Naive B cell (primary cell): ENCODE measurements at regions not wholly inside any gene's neighbourhood (a gene's known extent, or its start where the extent isn't known, plus 50 kb on each side); places are given as distances from the start of the nearest gene placed in this dataset.
A peak's percentile ranks its signal among the peaks of the same experiment; 100 is the strongest.
"Not testable (repeated sequence)": the region's sequence is repeated elsewhere in the genome, so short reads cannot be mapped to it uniquely, and the experiment has no call there.

Experiments used
- ATAC-seq, 2 donors: fragments of 150-1000 bp; cut with Tn5 transposase; 2 replicates each; pipeline ENCODE4 v1.10.0; 2021; ENCODE audit warnings: low read depth in 2 of 2, mild to moderate bottlenecking in 2 of 2, moderate library complexity in 2 of 2
- DNase-seq: peaks from one replicate; pipeline ENCODE4 v3.0.0; 2022
- H3K27ac Mint-ChIP-seq, 6 donors: one replicate each; pipeline ENCODE4 v1.8.0; 2020 to 2022; ENCODE audit warnings: mild to moderate bottlenecking in 6 of 6, mixed read lengths in 6 of 6, moderate library complexity in 5 of 6, inconsistent platforms in 2 of 6
- H3K27me3 Mint-ChIP-seq, 3 donors: one replicate each; pipeline ENCODE4 v1.8.0; 2021 to 2022; ENCODE audit warnings: mixed read lengths in 3 of 3, mild to moderate bottlenecking in 1 of 3
- H3K36me3 Mint-ChIP-seq, 2 donors: one replicate each; pipeline ENCODE4 v1.8.0; 2020 to 2022; ENCODE audit warnings: mixed read lengths in 2 of 2, inconsistent platforms in 1 of 2, mild to moderate bottlenecking in 1 of 2
- H3K4me1 Mint-ChIP-seq, 3 donors: one replicate each; pipeline ENCODE4 v1.8.0; 2020 to 2022; ENCODE audit warnings: mixed read lengths in 3 of 3, inconsistent platforms in 1 of 3, mild to moderate bottlenecking in 1 of 3, moderate library complexity in 1 of 3
- H3K4me3 Mint-ChIP-seq, 8 donors: one replicate each; pipeline ENCODE4 v1.8.0; 2020 to 2022; ENCODE audit warnings: mild to moderate bottlenecking in 8 of 8, mixed read lengths in 8 of 8, moderate library complexity in 8 of 8, inconsistent platforms in 2 of 8
- H3K9me3 Mint-ChIP-seq, 7 donors: one replicate each; pipeline ENCODE4 v1.8.0; 2020 to 2022; ENCODE audit warnings: mixed read lengths in 7 of 7, mild to moderate bottlenecking in 5 of 7, inconsistent platforms in 2 of 7, moderate library complexity in 1 of 7

- Mint-ChIP-seq H3K4me1 (no peaks in the 10 kb centered on the region), H3K27me3 (peaks cover 22 to 37% (median 31%) of the 10 kb centered on the region in 3 donors), H3K36me3 (no peaks in the 10 kb centered on the region), H3K4me3 (no peak overlapping the region), H3K27ac (no peak overlapping the region), H3K9me3 (no peaks in the 10 kb centered on the region)
- no peak for DNase-seq
- no peak for ATAC-seq
These were observed 102.1 kb upstream of the NT5E start for GRCh38 chr6:85347812-85348211.

DNA sequence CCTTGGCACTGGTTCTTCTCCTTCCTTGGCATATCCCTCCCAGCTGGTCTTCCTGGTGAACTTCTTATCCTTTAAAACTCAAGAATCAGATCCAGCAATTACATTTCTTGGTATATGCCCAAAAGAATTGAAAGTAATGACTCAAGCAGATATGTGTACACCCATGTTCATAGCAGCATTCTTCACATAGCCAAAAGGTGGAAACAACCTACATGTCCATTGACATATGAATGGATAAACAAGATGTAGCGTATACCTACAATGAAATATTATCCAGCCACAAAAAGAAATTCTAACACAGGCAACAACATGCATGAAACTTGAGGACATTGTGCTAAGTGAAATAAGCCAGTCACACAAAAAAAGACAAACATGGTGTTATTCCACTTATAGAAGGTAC is 103.7 kb upstream of the NT5E start:
- no peak for ATAC-seq
- no peak for DNase-seq
- Mint-ChIP-seq H3K36me3 (no peaks in the 10 kb centered on the region), H3K27me3 (peaks cover 29 to 47% (median 37%) of the 10 kb centered on the region in 3 donors), H3K4me3 (no peak overlapping the region), H3K27ac (peak overlapping the region in 1 of 6 donors; percentile 9), H3K9me3 (no peaks in the 10 kb centered on the region), H3K4me1 (no peaks in the 10 kb centered on the region)

GRCh38 chr6:85344996-85345395 is 104.9 kb upstream of the NT5E start:
- H3K9me3 Mint-ChIP-seq, result no peaks in the 10 kb centered on the region
- no peak overlapping the region for H3K27ac Mint-ChIP-seq
- H3K4me1 Mint-ChIP-seq, result no peaks in the 10 kb centered on the region
- no peak for DNase-seq
- no peaks in the 10 kb centered on the region for H3K36me3 Mint-ChIP-seq
- no peak for ATAC-seq
- H3K4me3 Mint-ChIP-seq, result no peak overlapping the region
- H3K27me3 Mint-ChIP-seq, result peaks cover 29 to 47% (median 38%) of the 10 kb centered on the region in 3 donors

DNA sequence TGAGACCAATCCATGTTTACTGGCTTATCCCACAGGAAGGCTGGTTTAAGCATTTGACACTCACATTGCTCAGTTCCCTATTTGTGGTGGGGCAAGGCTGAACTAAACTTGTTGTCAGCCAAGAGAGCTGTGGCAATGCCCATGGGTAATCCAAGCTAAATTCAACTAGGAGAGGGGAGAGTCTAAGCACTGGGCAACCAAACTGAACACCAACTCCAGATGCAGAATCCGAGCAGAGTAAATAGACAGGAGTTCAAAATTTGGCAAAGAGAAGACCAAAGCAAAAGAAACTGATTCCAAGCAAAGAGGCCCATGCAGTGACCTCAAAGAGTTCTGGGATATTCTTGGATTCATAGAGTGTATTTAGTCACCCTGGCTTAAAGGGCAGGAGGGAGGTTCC is 106.5 kb upstream of the NT5E start:
- ATAC-seq (no peak), DNase-seq (no peak)
- Mint-ChIP-seq H3K27ac (peak overlapping the region in 1 of 6 donors; percentile 10), H3K4me1 (no peaks in the 10 kb centered on the region), H3K36me3 (no peaks in the 10 kb centered on the region), H3K27me3 (peaks cover 34 to 43% (median 38%) of the 10 kb centered on the region in 3 donors), H3K4me3 (no peak overlapping the region), H3K9me3 (no peaks in the 10 kb centered on the region)

DNA sequence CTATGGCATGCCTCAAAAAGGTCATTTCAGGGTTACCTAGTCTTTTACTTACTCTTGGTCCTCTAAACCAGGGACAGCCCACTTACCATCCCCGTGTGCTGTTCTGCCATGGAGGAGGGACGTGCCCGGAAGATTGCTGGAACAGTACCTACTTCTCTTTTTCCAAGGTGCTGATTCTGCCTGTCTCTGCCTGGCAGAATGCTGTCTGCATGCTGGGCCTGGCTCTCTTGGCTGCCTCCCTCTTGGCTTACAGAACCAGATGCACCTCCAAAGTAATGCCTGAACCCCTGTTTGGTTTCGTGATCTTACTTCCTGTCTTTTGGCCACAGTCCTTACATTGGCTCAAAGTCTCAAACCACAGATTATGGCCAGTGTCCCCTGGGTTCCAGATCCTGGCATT is 120.7 kb upstream of the NT5E start:
- H3K36me3 Mint-ChIP-seq, result no peaks in the 10 kb centered on the region
- H3K4me3 Mint-ChIP-seq, result no peak overlapping the region
- DNase-seq (no peak), ATAC-seq (no peak)
- H3K27me3 Mint-ChIP-seq, result peaks cover 8 to 23% (median 18%) of the 10 kb centered on the region in 3 donors
- peak overlapping the region in 1 of 6 donors; percentile 84 for H3K27ac Mint-ChIP-seq
- no peaks in the 10 kb centered on the region for H3K4me1 Mint-ChIP-seq
- H3K9me3 Mint-ChIP-seq, result peaks cover 0 to 5% (median 0%) of the 10 kb centered on the region in 7 donors

DNA sequence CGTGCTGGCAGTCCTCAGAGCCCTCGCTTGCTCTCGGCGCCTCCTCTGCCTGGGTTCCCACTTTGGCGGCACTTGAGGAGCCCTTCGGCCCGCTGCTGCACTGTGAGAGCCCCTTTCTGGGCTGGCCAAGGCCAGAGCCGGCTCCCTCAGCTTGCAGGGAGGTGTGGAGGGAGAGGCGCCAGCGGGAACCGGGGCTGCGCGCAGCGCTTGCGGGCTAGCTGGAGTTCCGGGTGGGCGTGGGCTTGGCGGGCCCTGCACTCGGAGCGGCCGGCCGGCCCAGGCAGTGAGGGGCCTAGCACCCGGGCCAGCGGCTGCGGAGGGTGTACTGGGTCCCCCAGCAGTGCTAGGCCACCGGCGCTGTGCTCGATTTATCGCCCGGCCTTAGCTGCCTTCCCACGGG is 124.1 kb upstream of the NT5E start:
- not testable (repeated sequence) for H3K4me1 Mint-ChIP-seq, ATAC-seq, DNase-seq, H3K36me3 Mint-ChIP-seq, H3K27ac Mint-ChIP-seq, H3K9me3 Mint-ChIP-seq, H3K4me3 Mint-ChIP-seq
- peaks cover 14 to 22% (median 20%) of the 10 kb centered on the region in 3 donors for H3K27me3 Mint-ChIP-seq

DNA sequence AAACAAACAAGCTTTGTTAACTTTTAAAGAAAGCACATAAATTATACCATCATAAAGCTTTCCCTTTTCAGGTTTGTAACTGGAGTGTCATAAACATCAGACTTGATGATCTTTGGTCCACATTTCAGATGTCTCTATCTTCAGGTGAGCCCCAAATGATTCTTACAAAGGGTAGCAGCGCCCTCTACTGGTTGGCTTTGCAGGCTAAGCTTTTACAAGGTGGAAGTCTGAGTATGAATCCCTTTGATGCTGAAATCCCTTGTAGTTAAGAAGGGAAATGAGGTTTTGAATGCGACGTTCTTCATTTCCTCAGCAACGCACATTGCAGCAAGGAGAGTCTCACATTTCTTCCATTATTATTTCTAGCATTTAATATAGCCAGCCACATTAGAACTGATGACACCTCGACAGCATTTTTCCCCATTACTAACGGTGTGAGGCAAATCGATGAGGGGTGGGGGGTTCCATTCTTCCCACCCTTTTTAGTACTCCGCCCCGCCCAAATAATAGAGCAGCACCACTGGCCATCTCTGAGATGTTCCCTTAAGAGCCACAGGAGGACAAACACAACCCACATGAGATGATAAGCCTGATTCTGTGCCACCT is 126.3 kb upstream of the NT5E start:
- Mint-ChIP-seq H3K27ac (peak overlapping the region in 1 of 6 donors; percentile 30), H3K9me3 (peaks cover 0 to 11% (median 6%) of the 10 kb centered on the region in 7 donors), H3K27me3 (peaks cover 14 to 18% (median 14%) of the 10 kb centered on the region in 3 donors), H3K36me3 (no peaks in the 10 kb centered on the region), H3K4me1 (no peaks in the 10 kb centered on the region), H3K4me3 (no peak overlapping the region)
- DNase-seq (peak; percentile 23), ATAC-seq (peak in 1 of 2 donors; percentile 39)

- H3K9me3 Mint-ChIP-seq, result peaks cover 0 to 21% (median 10%) of the 10 kb centered on the region in 7 donors
- DNase-seq (no peak), ATAC-seq (no peak)
- H3K27me3 Mint-ChIP-seq, result peaks cover 14 to 17% (median 14%) of the 10 kb centered on the region in 3 donors
- no peaks in the 10 kb centered on the region for H3K4me1 Mint-ChIP-seq
- H3K36me3 Mint-ChIP-seq, result no peaks in the 10 kb centered on the region
- no peak overlapping the region for H3K27ac Mint-ChIP-seq
- no peak overlapping the region for H3K4me3 Mint-ChIP-seq
These were observed 127.3 kb upstream of the NT5E start for GRCh38 chr6:85322446-85323105.

DNA sequence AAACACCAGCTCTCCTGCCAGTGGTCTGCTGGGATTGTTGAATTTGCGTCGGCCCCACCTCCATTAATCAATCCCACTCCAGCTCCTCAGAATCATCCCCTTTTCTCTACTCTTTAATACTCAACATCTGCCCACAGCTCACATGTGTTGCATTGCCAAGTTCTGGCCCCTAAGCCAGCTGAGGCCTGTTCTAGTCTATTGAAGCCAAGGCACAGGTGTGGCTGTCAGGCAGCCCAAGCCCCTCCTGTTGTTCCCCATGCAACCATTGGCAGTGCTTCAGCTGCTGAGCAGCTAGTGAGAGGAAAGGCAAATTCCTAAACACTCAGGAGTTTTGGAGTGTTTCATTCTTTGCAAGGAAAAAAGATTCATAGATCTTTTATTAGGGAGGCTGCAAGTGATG is 128.0 kb upstream of the NT5E start:
- H3K4me3 Mint-ChIP-seq, result no peak overlapping the region
- H3K36me3 Mint-ChIP-seq, result no peaks in the 10 kb centered on the region
- H3K27me3 Mint-ChIP-seq, result peaks cover 13 to 14% (median 14%) of the 10 kb centered on the region in 3 donors
- H3K4me1 Mint-ChIP-seq, result no peaks in the 10 kb centered on the region
- peaks cover 0 to 27% (median 12%) of the 10 kb centered on the region in 7 donors for H3K9me3 Mint-ChIP-seq
- ATAC-seq (no peak), DNase-seq (no peak)
- no peak overlapping the region for H3K27ac Mint-ChIP-seq

DNA sequence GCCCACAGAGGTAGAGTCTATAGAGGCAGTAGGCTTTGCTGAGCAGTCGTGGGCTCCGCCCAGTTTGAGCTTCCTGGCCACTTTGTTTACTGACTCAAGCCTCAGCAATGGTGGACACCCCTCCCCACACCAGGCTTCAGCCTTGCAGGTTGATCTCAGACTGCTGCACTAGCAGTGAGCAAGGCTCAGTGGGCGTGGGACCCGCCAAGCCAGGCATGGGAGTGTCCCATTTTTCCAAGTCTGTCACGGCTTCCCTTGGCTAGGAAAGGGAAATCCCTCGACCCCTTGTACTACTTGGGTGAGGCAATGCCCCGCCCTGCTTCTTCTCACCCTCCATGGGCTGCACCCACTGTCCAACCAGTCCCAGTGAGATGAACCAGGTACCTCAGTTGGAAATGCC is 135.3 kb upstream of the NT5E start:
- Mint-ChIP-seq H3K4me3 (no peak overlapping the region), H3K4me1 (no peaks in the 10 kb centered on the region), H3K9me3 (peaks cover 0 to 46% (median 20%) of the 10 kb centered on the region in 7 donors), H3K36me3 (no peaks in the 10 kb centered on the region), H3K27ac (no peak overlapping the region), H3K27me3 (peaks cover 0 to 5% (median 0%) of the 10 kb centered on the region in 3 donors)
- DNase-seq (no peak), ATAC-seq (no peak)

DNA sequence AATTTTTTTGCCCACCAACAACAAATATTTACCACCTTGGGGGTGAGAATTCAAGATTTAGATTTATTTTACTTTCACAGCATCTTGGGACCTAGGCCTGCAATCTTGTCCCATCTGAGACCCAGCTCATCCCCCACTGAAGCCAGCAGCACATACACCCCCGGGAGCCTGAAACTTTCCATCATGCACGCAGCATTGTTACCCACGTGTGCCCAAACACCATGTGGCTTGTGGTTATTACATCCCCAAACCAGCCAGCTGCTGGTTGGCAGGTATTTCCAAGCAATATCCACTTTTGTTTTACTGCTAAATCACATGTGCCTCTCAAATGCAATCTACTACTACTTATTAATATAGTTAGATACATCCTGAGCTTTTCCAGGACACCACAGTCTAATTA is 149.3 kb upstream of the NT5E start:
- H3K4me1 Mint-ChIP-seq, result no peaks in the 10 kb centered on the region
- H3K4me3 Mint-ChIP-seq, result no peak overlapping the region
- no peaks in the 10 kb centered on the region for H3K36me3 Mint-ChIP-seq
- H3K27ac Mint-ChIP-seq, result no peak overlapping the region
- peaks cover 0 to 5% (median 0%) of the 10 kb centered on the region in 7 donors for H3K9me3 Mint-ChIP-seq
- ATAC-seq (no peak), DNase-seq (no peak)
- peaks cover 0 to 15% (median 2%) of the 10 kb centered on the region in 3 donors for H3K27me3 Mint-ChIP-seq

- Mint-ChIP-seq H3K4me1 (no peaks in the 10 kb centered on the region), H3K9me3 (peaks cover 0 to 5% (median 0%) of the 10 kb centered on the region in 7 donors)
- no peak for DNase-seq
These were observed 151.3 kb upstream of the NT5E start for GRCh38 chr6:85298553-85298952.

DNA sequence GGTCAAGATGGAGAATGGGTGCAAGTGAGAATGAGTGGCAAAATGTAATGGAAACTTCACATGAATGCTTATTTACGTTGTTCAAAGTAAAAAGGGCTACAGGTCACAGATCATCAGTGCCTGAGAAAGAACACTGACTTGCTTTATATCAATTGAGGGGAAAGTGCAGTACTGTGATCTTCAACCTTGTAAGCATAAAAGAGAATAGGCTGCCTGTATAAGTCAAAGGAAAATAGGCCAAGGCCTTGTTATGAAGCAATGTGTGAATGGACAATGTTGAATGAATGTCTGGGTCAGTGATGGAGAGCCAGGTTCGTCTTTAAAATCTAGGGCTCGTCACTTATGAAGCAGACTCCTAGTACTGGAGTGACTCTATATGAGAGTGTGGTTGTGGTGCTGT is 158.6 kb upstream of the NT5E start:
- H3K4me3 Mint-ChIP-seq, result no peak overlapping the region
- H3K36me3 Mint-ChIP-seq, result no peaks in the 10 kb centered on the region
- H3K9me3 Mint-ChIP-seq, result peaks cover 5 to 31% (median 17%) of the 10 kb centered on the region in 7 donors
- ATAC-seq (no peak), DNase-seq (no peak)
- H3K4me1 Mint-ChIP-seq, result no peaks in the 10 kb centered on the region
- H3K27ac Mint-ChIP-seq, result no peak overlapping the region
- peaks cover 0 to 9% (median 9%) of the 10 kb centered on the region in 3 donors for H3K27me3 Mint-ChIP-seq

More at GRCh38 chr6:85298553-85298952, 151.3 kb upstream of the NT5E start:
- no peak for ATAC-seq
- no peak overlapping the region for H3K4me3 Mint-ChIP-seq
- H3K36me3 Mint-ChIP-seq, result no peaks in the 10 kb centered on the region
- no peak overlapping the region for H3K27ac Mint-ChIP-seq
- H3K27me3 Mint-ChIP-seq, result peaks cover 0 to 12% (median 9%) of the 10 kb centered on the region in 3 donors

DNA sequence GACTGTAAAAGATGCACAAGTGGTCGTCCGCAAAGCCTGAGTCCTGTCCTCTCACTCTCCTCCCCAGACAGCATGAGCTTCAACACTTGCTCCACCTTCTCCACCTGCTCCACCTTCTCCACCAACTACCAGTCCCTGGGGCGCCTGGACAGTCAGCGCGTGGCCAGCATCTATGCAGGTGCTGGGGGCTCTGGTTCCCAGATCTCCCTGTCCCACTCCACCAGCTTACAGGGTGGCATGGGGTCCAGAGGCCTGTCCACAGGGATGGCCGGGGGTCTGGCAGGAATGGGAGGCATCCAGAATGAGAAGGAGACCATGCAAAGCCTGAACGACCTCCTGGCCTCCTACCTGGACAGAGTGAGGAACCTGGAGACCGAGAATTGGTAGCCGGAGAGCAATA is 162.2 kb upstream of the NT5E start:
- Mint-ChIP-seq H3K4me3 (no peak overlapping the region), H3K4me1 (no peaks in the 10 kb centered on the region), H3K27ac (no peak overlapping the region), H3K36me3 (no peaks in the 10 kb centered on the region), H3K27me3 (no peaks in the 10 kb centered on the region), H3K9me3 (peaks cover 10 to 31% (median 14%) of the 10 kb centered on the region in 7 donors)
- no peak for ATAC-seq
- no peak for DNase-seq
